ENCODE measurements at regions not wholly inside any gene's neighbourhood (a gene's known extent, or its start where the extent isn't known, plus 50 kb on each side); places are given as distances from the start of the nearest gene placed in this dataset.
"Not testable (repeated sequence)": the region's sequence is repeated elsewhere in the genome, so short reads cannot be mapped to it uniquely, and the experiment has no call there.

DNA sequence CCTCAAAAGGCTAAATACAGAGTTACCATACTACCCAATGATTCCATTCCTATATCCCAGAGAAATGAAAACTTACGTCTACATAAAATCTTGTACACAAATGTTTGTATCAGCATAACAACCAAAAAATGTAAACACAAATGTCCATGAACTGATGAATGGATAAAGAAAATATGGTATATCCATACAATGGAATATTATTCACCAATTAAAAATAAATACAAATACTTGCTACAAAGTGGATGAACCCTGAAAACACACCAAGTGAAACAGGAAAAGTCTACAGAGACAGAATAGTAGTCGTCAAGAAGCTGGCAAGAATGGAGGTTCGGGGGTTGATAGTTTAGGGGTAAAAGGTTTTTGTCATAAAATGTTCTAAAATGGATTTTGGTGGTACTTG lies 54.0 kb upstream of the ANKRD28 start:
- Histone ChIP-seq H3K4me1 (ENCODE audit: control insufficient read depth, insufficient read depth, low read length) (peaks cover under 1% of the 10 kb centered on the region), H3K4me3 (ENCODE audit: low read depth, low read length) (no peak overlapping the region), H3K36me3 (ENCODE audit: control insufficient read depth, insufficient read depth, low read length) (no peaks in the 10 kb centered on the region), H3K27me3 (ENCODE audit: control insufficient read depth, insufficient read depth, low read length) (no peaks in the 10 kb centered on the region), H3K9ac (ENCODE audit: low read depth, low read length) (no peak overlapping the region), H3K9me3 (ENCODE audit: control insufficient read depth, insufficient read depth, low read length) (no peaks in the 10 kb centered on the region)

DNA sequence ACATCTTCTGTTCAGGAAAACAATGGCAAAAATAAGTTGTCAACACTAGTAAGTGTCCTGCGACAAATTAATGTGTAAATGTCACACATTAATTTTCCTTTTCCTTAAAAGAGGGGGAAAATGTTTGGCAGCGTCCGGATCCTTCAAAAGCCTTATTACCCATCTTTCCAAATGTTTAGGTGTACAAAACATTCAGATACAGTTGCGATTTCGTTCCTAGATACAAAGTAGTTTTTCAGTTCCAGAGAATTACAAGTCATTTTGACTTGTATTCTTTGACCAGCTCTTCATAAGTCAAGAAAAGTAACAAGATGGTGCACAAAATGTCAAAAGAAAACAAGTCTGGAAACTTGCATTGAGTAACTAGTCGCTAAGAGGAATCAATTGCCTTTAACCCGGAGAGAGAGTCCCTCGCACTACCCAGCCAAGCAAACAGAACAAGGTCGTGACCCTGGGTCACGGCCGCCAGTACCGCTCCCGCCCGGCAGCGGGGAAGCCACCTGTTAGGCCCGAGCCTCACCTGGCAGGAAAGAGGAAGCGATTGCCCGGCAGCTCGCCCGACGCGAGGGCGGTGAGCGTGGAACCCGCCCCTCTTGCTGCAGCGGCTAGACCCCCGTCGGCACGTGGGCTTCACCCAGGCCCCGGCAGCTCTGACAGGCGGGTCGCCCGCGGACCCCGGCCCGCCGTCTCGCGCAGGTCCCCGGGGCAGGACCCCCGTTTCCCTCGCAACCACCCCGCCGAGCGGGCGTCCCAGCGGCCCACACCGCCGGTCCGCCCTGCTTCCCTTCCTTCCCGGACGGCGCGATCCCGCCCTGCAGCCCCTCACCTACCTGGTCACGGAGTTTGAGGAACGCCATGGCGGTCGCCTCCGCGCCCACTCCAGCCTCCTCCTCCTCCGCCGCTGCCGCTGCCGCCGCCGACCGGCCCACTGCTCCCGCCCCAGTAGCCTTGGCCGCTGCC lies 61.0 kb upstream of the ANKRD28 start:
- peaks cover 12% of the 10 kb centered on the region for H3K4me1 ChIP-seq (ENCODE audit: control insufficient read depth, insufficient read depth, low read length)

DNA sequence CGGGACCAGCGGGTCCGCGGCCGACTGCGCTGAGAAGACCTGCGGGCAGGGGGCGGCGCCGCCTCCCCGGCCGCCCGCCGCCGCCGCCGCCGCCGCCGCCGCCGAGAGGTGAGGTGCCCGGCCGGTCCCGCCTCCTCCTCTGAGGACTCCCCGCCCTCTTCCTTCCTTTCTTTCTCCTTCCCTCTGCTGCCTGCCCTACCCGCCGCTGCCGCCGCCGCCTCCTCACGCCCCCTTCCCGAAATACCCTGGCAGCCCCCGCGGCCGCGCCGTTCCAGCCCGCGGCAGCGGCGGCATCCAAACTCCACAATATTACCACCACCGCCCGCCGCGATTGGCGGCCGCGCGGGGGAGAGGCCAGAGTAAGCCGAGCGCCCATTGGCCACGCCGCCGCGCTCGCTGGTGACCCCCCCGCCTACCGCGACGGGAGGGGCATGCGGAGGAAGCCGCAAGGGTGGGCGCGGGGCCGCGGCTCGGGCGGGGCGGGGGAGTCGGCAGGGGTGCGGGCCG lies 61.8 kb upstream of the ANKRD28 start:
- Histone ChIP-seq H3K4me1 (ENCODE audit: control insufficient read depth, insufficient read depth, low read length) (peaks cover 12% of the 10 kb centered on the region), H3K9me3 (ENCODE audit: control insufficient read depth, insufficient read depth, low read length) (no peaks in the 10 kb centered on the region), H3K9ac (ENCODE audit: low read depth, low read length) (no peak overlapping the region), H3K27me3 (ENCODE audit: control insufficient read depth, insufficient read depth, low read length) (no peaks in the 10 kb centered on the region), H3K36me3 (ENCODE audit: control insufficient read depth, insufficient read depth, low read length) (no peaks in the 10 kb centered on the region), H3K4me3 (ENCODE audit: low read depth, low read length) (peak overlapping the region; percentile 80)

More for the DNA sequence above, 61.0 kb upstream of the ANKRD28 start:
- no peaks in the 10 kb centered on the region for H3K9me3 ChIP-seq (ENCODE audit: control insufficient read depth, insufficient read depth, low read length)
- no peaks in the 10 kb centered on the region for H3K36me3 ChIP-seq (ENCODE audit: control insufficient read depth, insufficient read depth, low read length)
- H3K27me3 ChIP-seq (ENCODE audit: control insufficient read depth, insufficient read depth, low read length), result no peaks in the 10 kb centered on the region
- H3K4me3 ChIP-seq (ENCODE audit: low read depth, low read length), result peak overlapping the region; percentile 80
- peak overlapping the region; percentile 66 for H3K9ac ChIP-seq (ENCODE audit: low read depth, low read length)

DNA sequence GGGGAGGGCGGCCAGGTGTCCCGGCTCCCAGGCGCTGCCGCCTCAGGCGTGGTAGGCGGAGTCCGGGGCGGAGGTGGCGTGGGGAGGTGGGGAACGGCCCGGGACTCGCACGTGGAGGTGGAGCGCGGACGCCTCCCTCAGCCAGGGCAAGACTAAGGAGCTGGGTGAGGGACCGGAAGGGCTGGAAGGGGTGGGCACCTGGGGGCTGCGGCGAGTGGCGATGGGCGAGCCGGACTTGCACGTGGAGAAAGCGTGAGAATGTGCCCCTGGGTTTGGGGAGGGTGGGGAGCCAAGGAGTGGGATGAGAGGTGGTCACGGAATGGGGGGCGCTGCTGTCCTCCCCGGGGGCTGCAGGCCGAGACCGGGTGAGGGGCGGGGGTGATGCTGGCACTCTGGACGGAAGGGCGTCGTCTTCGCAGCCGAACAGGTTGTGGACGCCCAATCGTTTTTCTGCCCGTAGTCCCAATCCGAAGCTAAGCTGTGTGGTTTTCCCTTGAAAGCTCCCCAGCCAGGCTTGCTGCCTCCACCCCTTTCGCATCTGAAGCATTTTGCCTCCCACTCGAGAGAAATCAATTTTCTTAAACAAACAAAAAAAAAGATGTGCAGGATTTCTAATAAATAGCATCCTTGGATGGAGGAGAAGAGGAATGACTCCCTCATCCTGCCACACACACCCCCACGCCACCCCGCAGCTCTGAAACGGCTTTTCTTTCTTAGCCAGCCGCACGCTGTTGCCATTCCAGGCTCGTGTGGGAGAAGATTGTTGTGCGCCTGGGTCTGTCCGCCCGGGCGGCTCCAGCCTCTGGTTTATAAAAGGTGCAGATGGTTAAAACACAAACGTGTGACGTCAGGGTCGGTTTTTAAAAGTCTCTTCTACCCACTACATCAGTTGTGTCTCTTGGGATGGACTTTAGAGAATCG lies 62.5 kb upstream of the ANKRD28 start:
- Histone ChIP-seq H3K36me3 (ENCODE audit: control insufficient read depth, insufficient read depth, low read length) (no peaks in the 10 kb centered on the region), H3K4me3 (ENCODE audit: low read depth, low read length) (peak overlapping the region; percentile 65), H3K27me3 (ENCODE audit: control insufficient read depth, insufficient read depth, low read length) (no peaks in the 10 kb centered on the region), H3K4me1 (ENCODE audit: control insufficient read depth, insufficient read depth, low read length) (peaks cover 12% of the 10 kb centered on the region), H3K9me3 (ENCODE audit: control insufficient read depth, insufficient read depth, low read length) (no peaks in the 10 kb centered on the region), H3K9ac (ENCODE audit: low read depth, low read length) (peak overlapping the region; percentile 62)

DNA sequence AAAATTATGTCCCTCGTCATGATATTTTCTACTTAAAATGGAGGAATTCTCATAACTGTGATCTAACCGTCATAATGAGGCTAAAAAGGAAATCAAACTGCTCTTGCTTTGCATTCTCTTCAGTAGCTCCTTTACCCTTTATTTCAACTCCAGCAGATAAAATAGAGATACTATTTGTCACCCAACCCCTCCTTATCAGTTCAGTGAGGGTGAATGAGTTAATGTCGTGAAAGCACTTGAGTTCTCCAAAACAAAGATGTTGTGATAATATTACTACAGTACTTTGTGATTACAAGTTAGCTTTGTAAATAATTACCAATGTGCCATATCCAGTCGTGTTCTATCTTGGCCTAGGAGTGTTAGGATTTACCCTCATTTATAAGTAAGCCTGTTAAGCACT lies 63.4 kb upstream of the ANKRD28 start:
- Histone ChIP-seq H3K4me1 (ENCODE audit: control insufficient read depth, insufficient read depth, low read length) (peaks cover 12% of the 10 kb centered on the region), H3K4me3 (ENCODE audit: low read depth, low read length) (peak overlapping the region; percentile 65), H3K9me3 (ENCODE audit: control insufficient read depth, insufficient read depth, low read length) (no peaks in the 10 kb centered on the region), H3K36me3 (ENCODE audit: control insufficient read depth, insufficient read depth, low read length) (no peaks in the 10 kb centered on the region), H3K27me3 (ENCODE audit: control insufficient read depth, insufficient read depth, low read length) (no peaks in the 10 kb centered on the region), H3K9ac (ENCODE audit: low read depth, low read length) (no peak overlapping the region)

DNA sequence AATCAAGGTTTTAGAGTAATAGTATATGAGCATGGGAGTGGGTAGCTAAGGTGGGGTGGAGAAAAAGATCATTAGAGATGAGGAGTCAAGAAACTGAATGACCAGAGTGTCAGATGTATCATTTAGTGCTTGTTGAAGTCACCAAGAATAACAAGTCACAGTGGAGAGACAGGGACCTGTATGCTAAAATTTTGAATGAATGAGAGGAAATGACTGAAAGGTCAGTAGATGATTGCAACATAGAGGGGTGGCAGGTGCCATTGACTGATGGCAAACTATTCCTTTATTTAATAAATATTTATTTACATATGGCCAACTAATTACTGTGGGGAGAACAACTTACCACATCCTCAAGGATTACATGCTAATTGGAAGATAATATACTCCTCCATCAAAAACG lies 75.0 kb upstream of the ANKRD28 start:
- no peaks in the 10 kb centered on the region for H3K9me3 ChIP-seq (ENCODE audit: control insufficient read depth, insufficient read depth, low read length)
- no peaks in the 10 kb centered on the region for H3K4me1 ChIP-seq (ENCODE audit: control insufficient read depth, insufficient read depth, low read length)
- no peaks in the 10 kb centered on the region for H3K27me3 ChIP-seq (ENCODE audit: control insufficient read depth, insufficient read depth, low read length)
- H3K9ac ChIP-seq (ENCODE audit: low read depth, low read length), result no peak overlapping the region
- no peaks in the 10 kb centered on the region for H3K36me3 ChIP-seq (ENCODE audit: control insufficient read depth, insufficient read depth, low read length)
- no peak overlapping the region for H3K4me3 ChIP-seq (ENCODE audit: low read depth, low read length)

DNA sequence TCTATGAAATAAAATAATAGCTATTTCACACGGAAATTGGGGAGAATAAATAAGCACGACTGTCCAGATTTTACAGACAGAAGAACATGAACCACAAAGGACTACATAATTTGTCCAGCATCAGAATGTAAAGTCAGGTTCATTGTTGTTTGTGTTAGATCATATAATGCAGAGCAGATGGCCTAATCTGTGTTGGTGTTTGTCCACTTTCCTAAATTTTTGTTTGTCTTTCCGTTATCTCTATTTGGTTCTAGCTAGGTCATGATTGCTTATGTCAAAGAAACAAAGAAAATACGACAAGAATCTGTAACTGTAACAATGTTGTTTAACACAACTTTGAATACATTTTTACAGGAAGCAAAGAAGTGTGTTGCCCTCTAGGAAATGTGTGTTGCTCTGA lies 75.6 kb upstream of the ANKRD28 start:
- no peak overlapping the region for H3K9ac ChIP-seq (ENCODE audit: low read depth, low read length)
- H3K4me3 ChIP-seq (ENCODE audit: low read depth, low read length), result no peak overlapping the region
- no peaks in the 10 kb centered on the region for H3K36me3 ChIP-seq (ENCODE audit: control insufficient read depth, insufficient read depth, low read length)
- H3K27me3 ChIP-seq (ENCODE audit: control insufficient read depth, insufficient read depth, low read length), result no peaks in the 10 kb centered on the region
- no peaks in the 10 kb centered on the region for H3K4me1 ChIP-seq (ENCODE audit: control insufficient read depth, insufficient read depth, low read length)
- no peaks in the 10 kb centered on the region for H3K9me3 ChIP-seq (ENCODE audit: control insufficient read depth, insufficient read depth, low read length)

DNA sequence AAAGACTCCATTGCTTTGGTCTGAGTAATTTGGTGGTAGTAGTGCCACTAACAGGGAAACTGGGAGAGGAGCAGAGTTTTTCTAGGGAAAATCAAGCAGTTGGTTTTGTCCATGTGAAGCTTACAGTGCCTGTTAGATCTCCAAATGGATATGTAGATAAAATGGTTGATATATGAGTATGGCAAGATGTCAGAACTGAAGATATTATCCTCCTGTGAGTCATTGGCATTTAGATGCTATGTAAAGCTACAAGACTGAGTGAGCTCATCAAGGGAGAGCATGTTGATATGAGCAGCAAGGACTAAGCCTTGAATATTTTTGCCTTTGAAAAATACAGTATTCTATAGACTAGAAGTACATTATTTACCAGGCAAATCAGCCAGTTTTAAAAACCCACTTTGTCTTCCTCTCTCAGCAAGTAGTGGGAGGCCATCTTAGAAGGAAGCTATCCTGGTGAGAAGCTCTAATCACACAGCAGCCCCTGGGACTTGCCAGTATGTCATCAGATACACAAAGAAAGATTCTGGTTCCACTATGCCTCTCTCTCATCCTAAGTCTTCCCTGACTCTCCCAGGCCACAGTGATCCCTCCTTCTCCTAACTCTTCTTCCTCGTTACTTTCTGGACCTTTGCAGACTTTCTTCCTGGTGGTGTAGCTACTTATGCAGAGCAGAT lies 77.4 kb upstream of the ANKRD28 start:
- H3K9ac ChIP-seq (ENCODE audit: low read depth, low read length), result no peak overlapping the region
- no peaks in the 10 kb centered on the region for H3K36me3 ChIP-seq (ENCODE audit: control insufficient read depth, insufficient read depth, low read length)
- H3K27me3 ChIP-seq (ENCODE audit: control insufficient read depth, insufficient read depth, low read length), result no peaks in the 10 kb centered on the region
- H3K9me3 ChIP-seq (ENCODE audit: control insufficient read depth, insufficient read depth, low read length), result no peaks in the 10 kb centered on the region
- H3K4me3 ChIP-seq (ENCODE audit: low read depth, low read length), result no peak overlapping the region
- H3K4me1 ChIP-seq (ENCODE audit: control insufficient read depth, insufficient read depth, low read length), result no peaks in the 10 kb centered on the region

DNA sequence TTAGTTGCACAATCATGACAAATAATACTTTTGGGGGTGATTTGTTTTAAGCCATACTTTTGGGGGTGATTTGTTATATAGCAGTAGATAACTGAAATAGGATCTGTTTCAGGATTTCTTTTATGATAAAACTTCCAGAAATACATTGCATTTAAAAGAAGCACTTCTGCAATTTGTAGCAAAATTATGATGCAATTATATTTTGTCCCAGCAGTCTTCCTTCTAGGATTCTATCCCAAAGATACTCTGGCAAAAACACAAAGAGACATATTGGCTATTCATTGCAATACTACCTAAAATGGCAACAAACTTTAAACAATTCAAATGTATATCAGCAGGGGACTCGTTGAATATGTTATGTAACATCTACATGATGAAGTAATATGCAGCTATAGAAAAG lies 78.9 kb upstream of the ANKRD28 start:
- H3K27me3 ChIP-seq (ENCODE audit: control insufficient read depth, insufficient read depth, low read length), result no peaks in the 10 kb centered on the region
- H3K36me3 ChIP-seq (ENCODE audit: control insufficient read depth, insufficient read depth, low read length), result no peaks in the 10 kb centered on the region
- H3K9me3 ChIP-seq (ENCODE audit: control insufficient read depth, insufficient read depth, low read length), result no peaks in the 10 kb centered on the region
- no peak overlapping the region for H3K9ac ChIP-seq (ENCODE audit: low read depth, low read length)
- no peaks in the 10 kb centered on the region for H3K4me1 ChIP-seq (ENCODE audit: control insufficient read depth, insufficient read depth, low read length)
- no peak overlapping the region for H3K4me3 ChIP-seq (ENCODE audit: low read depth, low read length)

DNA sequence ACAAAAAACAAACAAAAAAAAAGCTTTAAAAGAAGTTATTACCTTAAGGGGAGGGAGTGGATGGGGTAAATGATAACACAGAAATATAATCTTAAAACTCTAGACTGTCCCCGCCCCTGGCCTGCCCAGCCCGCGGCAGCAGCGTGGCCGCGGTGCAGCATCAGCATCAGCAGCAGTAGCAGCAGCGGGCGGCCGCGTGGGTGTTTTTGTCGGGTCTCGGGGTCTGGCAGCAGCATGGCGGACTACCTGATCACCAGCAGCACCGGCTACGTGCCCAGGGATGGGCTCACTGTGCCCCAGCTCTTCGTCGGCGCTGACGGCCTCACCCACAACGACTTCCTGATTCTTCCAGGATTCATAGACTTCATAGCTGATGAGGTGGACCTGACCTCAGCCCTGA lies 80.0 kb upstream of the ANKRD28 start:
- Histone ChIP-seq H3K27me3 (ENCODE audit: control insufficient read depth, insufficient read depth, low read length) (no peaks in the 10 kb centered on the region), H3K4me3 (ENCODE audit: low read depth, low read length) (no peak overlapping the region), H3K9me3 (ENCODE audit: control insufficient read depth, insufficient read depth, low read length) (no peaks in the 10 kb centered on the region), H3K4me1 (ENCODE audit: control insufficient read depth, insufficient read depth, low read length) (no peaks in the 10 kb centered on the region), H3K36me3 (ENCODE audit: control insufficient read depth, insufficient read depth, low read length) (no peaks in the 10 kb centered on the region), H3K9ac (ENCODE audit: low read depth, low read length) (no peak overlapping the region)

DNA sequence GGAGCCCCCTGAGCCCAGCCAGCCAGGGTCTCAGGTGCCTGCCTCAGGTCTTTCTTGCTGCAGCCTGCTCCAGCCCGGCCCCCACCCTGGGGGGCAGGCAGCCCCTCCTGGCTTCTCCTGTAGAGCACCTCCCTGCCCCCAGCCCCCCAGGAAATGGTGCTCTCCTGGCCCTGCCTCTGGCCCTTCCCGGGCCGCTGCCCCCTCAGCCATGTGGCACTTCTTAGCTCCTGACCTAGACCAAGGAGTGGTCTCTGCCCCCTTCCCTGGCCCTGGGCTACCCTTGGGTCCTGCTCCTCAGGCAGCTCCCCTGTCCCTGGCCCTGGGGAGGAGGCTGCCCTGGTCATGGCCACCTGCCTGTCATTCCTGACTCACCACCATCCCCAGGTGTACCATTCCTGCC lies 82.0 kb upstream of the ANKRD28 start:
- H3K4me3 ChIP-seq (ENCODE audit: low read depth, low read length); H3K9ac ChIP-seq (ENCODE audit: low read depth, low read length); H3K27me3 ChIP-seq (ENCODE audit: control insufficient read depth, insufficient read depth, low read length); H3K4me1 ChIP-seq (ENCODE audit: control insufficient read depth, insufficient read depth, low read length); H3K9me3 ChIP-seq (ENCODE audit: control insufficient read depth, insufficient read depth, low read length); H3K36me3 ChIP-seq (ENCODE audit: control insufficient read depth, insufficient read depth, low read length): not testable (repeated sequence)
